ENCODE measurements at regions not wholly inside any gene's neighbourhood (a gene's known extent, or its start where the extent isn't known, plus 50 kb on each side); places are given as distances from the start of the nearest gene placed in this dataset.

- TF ChIP-seq CTCF (conservative IDR thresholded peaks at IDR 0.05; ENCODE audit: low read length): no peak
- no peak for TF ChIP-seq EZH2phosphoT487 (IDR thresholded peaks at IDR 0.05; ENCODE audit: borderline replicate concordance)
Measured at GRCh38 chr7:18330548-18330947, 165.0 kb upstream of the HDAC9 start.
